Pancreas (tissue), 10 donors: ENCODE measurements at regions not wholly inside any gene's neighbourhood (a gene's known extent, or its start where the extent isn't known, plus 50 kb on each side); places are given as distances from the start of the nearest gene placed in this dataset.
A peak's percentile ranks its signal among the peaks of the same experiment; 100 is the strongest.

Source experiments
- ATAC-seq, 4 donors: fragments of 200-7000 bp; cut with Tn5 transposase; one replicate each; pipeline versions ENCODE4 v1.8.0 to v1.9.1; 2020; ENCODE audit warnings: mild to moderate bottlenecking in 4 of 4, moderate library complexity in 4 of 4
- DNase-seq, 6 donors: peaks; one replicate each; pipeline ENCODE4 v3.0.0-alpha.2; 2020
- FAIRE-seq: peaks from 2 replicates; lab custom pipeline; 2012; peaks lifted over from hg19 to GRCh38; lab: Jason Lieb, UNC
- H3K27ac ChIP-seq, 4 donors: fragments of 200-600 bp; sonication (generic); 1 replicate in 3 of 4; 2 replicates in 1 of 4; pipeline versions ENCODE4 v1.5.0 to v1.8.0; 2020
- H3K27me3 ChIP-seq, 4 donors: fragments of 200-600 bp; one replicate each; pipeline ENCODE4 v1.8.0; 2021
- H3K36me3 ChIP-seq, 3 donors: fragments of 200-600 bp; sonication (generic) in 1 of 3; one replicate each; pipeline versions ENCODE4 v1.5.0 to v1.8.0; 2020 to 2021
- H3K4me1 ChIP-seq, 3 donors: fragments of 200-600 bp; one replicate each; pipeline ENCODE4 v1.8.0; 2021
- H3K4me3 ChIP-seq, 4 donors: fragments of 200-600 bp; sonication (generic) in 2 of 4; one replicate each; pipeline versions ENCODE4 v1.5.0 to v1.8.0; 2020 to 2021
- H3K9me3 ChIP-seq, 4 donors: fragments of 200-600 bp; one replicate each; pipeline ENCODE4 v1.8.0; 2021
- WGBS, 2 donors: extraction: QIAGEN DNeasy Blood & Tissue Kit; methylation state at CpG; one replicate each; pipeline ENCODE4 v1.1.7; 2013; 5-methylcytosine and 5-hydroxymethylcytosine counted together
- intact Hi-C, 3 donors: fragments of 100-400 bp; cut with DNase I; formaldehyde crosslinking; loops; one replicate each; pipeline versions ENCODE4 v1.11.1 to v1.14.2; 2022
- TF ChIP-seq, protein P1 (sequence below), 4 donors: fragments of 200-600 bp; sonication (generic) in 3 of 4; IDR thresholded peaks; one replicate each; pipeline versions ENCODE4 v1.5.0 to v1.8.0; 2021; ENCODE audit warnings: antibody characterized with exemption in 4 of 4
- donor health status: healthy with polysubstance abuse.
- donor health status: DM: no; HTN: no; CAD: no; lungs with moderate emphysema.
- donor health status: DM: no; HTN: no; CAD: no.
- donor health status: control.
- donor health status: control.
- donor health status: Bipolar disorder and iron deficiency.
- donor health status: DM: yes; HTN: yes; CAD: no.
- donor health status: DM: no; HTN: no; CAD: no.
- donor health status: DM: no; HTN: no; CAD: no.
- donor health status: DM: yes; HTN: yes; CAD: no.

DNA sequence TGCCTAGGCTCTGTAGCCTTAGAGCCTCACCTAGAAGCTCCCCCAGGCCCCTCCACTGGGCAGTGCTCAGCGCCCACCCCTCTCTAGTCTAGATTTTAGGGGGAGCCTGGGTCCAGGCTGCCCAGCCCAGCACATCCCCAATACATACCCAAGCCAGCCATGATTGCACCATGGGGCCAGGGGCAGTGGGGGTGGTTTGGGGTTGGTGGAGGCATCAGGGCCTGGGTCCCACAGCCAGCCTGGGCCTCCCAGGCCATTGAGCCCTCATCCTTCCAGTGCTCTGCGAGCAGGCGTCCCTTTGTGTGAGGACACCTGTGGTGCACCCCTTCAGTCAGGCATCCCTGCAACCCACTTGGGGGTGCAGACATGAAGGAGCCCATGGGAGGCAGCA, 76.9 kb upstream of the RET start:
- no peak overlapping the region for H3K4me3 ChIP-seq

DNA sequence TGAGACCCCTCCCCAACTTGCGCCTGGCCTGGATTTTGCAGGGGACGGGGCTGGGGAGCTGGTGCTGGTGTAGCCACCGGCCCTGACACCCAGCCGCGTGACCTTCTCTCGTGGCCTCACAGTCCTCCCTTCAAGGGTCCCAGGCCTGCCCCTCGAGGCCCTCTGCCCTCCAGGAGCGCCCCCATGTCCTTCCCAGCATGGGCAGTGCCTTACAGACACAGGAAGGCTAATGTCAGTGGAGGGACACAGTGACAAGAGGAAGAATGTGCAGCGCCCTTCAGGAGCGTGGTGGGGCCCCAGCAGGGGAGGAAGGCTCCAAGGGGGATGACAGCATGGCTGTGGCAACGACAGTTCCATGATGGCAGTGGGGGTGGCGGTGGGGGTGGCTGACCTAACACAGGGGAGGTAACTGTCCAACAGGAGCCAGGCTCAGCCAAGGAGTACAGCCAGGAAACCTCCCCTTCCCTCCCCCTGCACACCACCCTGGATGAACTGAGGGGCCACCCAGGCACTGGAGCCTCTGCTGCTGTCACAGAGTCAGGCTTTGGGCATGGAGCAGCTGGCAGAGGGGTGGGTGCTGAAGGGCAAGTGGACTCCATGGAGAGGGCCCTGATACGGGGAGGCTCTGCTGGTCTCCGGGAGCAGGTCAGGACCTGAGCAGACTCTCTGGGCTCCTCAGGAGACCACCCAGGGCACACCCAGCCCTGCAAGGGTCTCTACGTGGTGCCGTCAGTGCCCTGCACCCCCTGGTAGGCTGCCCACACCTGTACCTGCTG, 76.0 kb upstream of the RET start:
- Histone ChIP-seq H3K9me3 (no peaks in the 10 kb centered on the region), H3K27me3 (no peaks in the 10 kb centered on the region), H3K4me3 (no peak overlapping the region), H3K4me1 (no peaks in the 10 kb centered on the region), H3K27ac (no peak overlapping the region), H3K36me3 (no peaks in the 10 kb centered on the region)
- intact Hi-C loops, result no loop called here
- ATAC-seq (no peak), FAIRE-seq (no peak), DNase-seq (peak in 1 of 6 donors; percentile 6)
- WGBS, 2 donors, result 68 to 70% methylated on average over 16 of the region's 16 CpGs
- TF ChIP-seq, protein P1, sequence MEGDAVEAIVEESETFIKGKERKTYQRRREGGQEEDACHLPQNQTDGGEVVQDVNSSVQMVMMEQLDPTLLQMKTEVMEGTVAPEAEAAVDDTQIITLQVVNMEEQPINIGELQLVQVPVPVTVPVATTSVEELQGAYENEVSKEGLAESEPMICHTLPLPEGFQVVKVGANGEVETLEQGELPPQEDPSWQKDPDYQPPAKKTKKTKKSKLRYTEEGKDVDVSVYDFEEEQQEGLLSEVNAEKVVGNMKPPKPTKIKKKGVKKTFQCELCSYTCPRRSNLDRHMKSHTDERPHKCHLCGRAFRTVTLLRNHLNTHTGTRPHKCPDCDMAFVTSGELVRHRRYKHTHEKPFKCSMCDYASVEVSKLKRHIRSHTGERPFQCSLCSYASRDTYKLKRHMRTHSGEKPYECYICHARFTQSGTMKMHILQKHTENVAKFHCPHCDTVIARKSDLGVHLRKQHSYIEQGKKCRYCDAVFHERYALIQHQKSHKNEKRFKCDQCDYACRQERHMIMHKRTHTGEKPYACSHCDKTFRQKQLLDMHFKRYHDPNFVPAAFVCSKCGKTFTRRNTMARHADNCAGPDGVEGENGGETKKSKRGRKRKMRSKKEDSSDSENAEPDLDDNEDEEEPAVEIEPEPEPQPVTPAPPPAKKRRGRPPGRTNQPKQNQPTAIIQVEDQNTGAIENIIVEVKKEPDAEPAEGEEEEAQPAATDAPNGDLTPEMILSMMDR (IDR thresholded peaks at IDR 0.05), result no peak

More for the DNA sequence above, 76.9 kb upstream of the RET start:
- no peak for FAIRE-seq
- Histone ChIP-seq H3K9me3 (no peaks in the 10 kb centered on the region), H3K27ac (no peak overlapping the region), H3K36me3 (no peaks in the 10 kb centered on the region), H3K4me1 (no peaks in the 10 kb centered on the region), H3K27me3 (no peaks in the 10 kb centered on the region)
- WGBS, 2 donors, result 87 to 90% methylated on average over 3 of the region's 3 CpGs
- intact Hi-C loops, result no loop called here
- no peak for ATAC-seq
- TF ChIP-seq, protein P1 (IDR thresholded peaks at IDR 0.05), result no peak
- no peak for DNase-seq

GRCh38 chr10:43001427-43001795, 75.5 kb upstream of the RET start:
- H3K27ac ChIP-seq, result no peak overlapping the region
- H3K27me3 ChIP-seq, result no peaks in the 10 kb centered on the region
- no peaks in the 10 kb centered on the region for H3K4me1 ChIP-seq
- TF ChIP-seq, protein P1 (IDR thresholded peaks at IDR 0.05), result no peak
- no peak overlapping the region for H3K4me3 ChIP-seq
- ATAC-seq (no peak), DNase-seq (no peak), FAIRE-seq (no peak)
- 87% methylated on average over 3 of the region's 3 CpGs for WGBS, 2 donors
- no peaks in the 10 kb centered on the region for H3K36me3 ChIP-seq
- no peaks in the 10 kb centered on the region for H3K9me3 ChIP-seq
- intact Hi-C loops, result no loop called here

- no peaks in the 10 kb centered on the region for H3K36me3 ChIP-seq
- H3K4me3 ChIP-seq, result no peak overlapping the region
- intact Hi-C loops, result no loop called here
- H3K4me1 ChIP-seq, result no peaks in the 10 kb centered on the region
- no peak overlapping the region for H3K27ac ChIP-seq
- H3K9me3 ChIP-seq, result no peaks in the 10 kb centered on the region
- 44 to 52% methylated on average over 6 of the region's 6 CpGs for WGBS, 2 donors
- TF ChIP-seq, protein P1 (IDR thresholded peaks at IDR 0.05), result no peak
- no peak for ATAC-seq
- no peak for FAIRE-seq
- no peaks in the 10 kb centered on the region for H3K27me3 ChIP-seq
- DNase-seq, result no peak
Observed at GRCh38 chr10:43002596-43002995, 74.3 kb upstream of the RET start.

GRCh38 chr10:43006490-43006889, 70.4 kb upstream of the RET start:
- intact Hi-C loops, result no loop called here
- H3K4me1 ChIP-seq, result no peaks in the 10 kb centered on the region
- TF ChIP-seq, protein P1 (IDR thresholded peaks at IDR 0.05), result no peak
- 89 to 92% methylated on average over 1 of the region's 1 CpG for WGBS, 2 donors
- no peaks in the 10 kb centered on the region for H3K36me3 ChIP-seq
- H3K27me3 ChIP-seq, result no peaks in the 10 kb centered on the region
- no peaks in the 10 kb centered on the region for H3K9me3 ChIP-seq
- FAIRE-seq (no peak), ATAC-seq (no peak), DNase-seq (no peak)
- no peak overlapping the region for H3K27ac ChIP-seq
- H3K4me3 ChIP-seq, result no peak overlapping the region
